GM19023 (cell line): ENCODE measurements at regions not wholly inside any gene's neighbourhood (a gene's known extent, or its start where the extent isn't known, plus 50 kb on each side); places are given as distances from the start of the nearest gene placed in this dataset.
"Not testable (repeated sequence)": the region's sequence is repeated elsewhere in the genome, so short reads cannot be mapped to it uniquely, and the experiment has no call there.

Experiments used
- ATAC-seq: cut with Tn5 transposase; IDR thresholded peaks from one replicate; pipeline ENCODE4 v1.9.1; 2021; ENCODE audit warnings: mild to moderate bottlenecking, moderate library complexity; ENCODE audit not compliant: unreplicated experiment

DNA sequence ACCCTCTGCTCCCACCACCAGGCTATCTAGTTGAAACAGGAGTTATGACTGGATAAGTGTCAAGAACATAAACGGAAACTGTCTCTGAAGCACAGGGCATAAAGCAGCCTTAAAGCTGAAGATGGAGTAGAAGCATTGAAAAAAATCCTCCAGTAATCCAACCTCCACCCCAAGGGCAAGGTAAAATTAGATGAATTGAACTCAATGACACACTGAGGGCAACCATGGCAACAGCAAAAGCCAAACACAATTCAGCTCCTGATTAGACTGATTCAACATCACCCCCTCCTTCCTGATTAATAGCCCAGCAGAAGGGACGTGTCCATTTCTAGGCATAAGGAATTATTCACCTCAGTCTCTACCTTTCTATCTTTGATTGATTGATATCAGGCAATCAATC lies 183.2 kb upstream of the MAP3K1 start:
- no peak for ATAC-seq

- no peak for ATAC-seq
Observed at GRCh38 chr5:56631719-56632118, 183.6 kb upstream of the MAP3K1 start.

DNA sequence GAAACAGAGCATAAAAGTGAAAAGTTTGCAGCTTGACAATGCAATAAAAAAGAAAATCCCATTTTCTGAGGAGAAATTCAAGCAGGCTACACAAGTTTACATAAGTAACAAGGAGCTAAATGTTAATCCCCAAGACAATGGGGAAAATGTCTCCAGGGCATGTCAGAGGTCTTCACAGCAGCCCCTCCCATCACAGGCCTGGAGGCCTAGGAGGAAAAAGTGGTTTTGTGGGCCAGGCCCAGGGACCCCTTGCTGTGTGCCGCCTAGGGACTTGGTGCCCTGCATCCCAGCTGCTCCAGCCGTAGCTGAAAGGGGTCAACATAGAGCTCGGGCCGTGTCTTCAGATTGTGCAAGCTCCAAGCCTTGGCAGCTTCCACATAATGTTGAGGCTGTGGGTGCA lies 186.7 kb upstream of the MAP3K1 start:
- not testable (repeated sequence) for ATAC-seq

DNA sequence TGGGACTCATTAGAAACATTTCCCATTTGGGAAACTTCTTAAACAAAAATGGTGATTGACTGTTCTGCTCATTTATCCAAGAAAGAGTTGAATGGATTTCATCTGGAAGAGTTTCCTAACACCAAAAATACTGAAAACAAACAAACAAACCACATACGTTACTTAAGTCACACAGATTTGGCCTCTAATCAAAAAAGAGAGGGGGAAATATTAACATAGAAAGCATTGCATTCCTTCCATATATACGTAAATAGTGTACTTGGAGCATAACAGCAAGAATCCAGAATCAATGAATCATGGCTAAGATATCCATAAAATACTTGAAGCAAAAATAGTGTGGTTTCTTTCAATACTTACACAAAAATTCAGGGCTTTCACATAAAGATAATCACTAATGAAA lies 189.8 kb upstream of the MAP3K1 start:
- no peak for ATAC-seq

GRCh38 chr5:56624751-56625150 lies 190.6 kb upstream of the MAP3K1 start:
- ATAC-seq: no peak

DNA sequence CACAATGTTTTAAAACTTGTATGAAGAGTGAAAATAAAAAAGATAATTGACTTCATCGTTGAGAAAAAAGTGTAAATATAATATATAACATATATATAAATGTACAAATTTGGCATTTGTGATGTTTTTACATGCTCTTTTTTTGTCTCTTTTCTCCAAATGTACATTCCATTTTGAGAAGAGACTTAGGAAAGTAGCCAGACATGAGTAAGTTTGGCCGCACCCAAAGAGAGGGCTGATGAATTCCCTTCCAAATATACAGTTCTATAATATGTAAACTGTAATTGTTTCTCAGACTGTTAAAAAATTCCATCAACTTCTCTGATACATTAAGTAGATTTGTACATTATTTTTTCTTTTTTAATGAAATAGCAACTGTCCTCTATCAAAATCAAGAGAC lies 193.2 kb upstream of the MAP3K1 start:
- no peak for ATAC-seq

DNA sequence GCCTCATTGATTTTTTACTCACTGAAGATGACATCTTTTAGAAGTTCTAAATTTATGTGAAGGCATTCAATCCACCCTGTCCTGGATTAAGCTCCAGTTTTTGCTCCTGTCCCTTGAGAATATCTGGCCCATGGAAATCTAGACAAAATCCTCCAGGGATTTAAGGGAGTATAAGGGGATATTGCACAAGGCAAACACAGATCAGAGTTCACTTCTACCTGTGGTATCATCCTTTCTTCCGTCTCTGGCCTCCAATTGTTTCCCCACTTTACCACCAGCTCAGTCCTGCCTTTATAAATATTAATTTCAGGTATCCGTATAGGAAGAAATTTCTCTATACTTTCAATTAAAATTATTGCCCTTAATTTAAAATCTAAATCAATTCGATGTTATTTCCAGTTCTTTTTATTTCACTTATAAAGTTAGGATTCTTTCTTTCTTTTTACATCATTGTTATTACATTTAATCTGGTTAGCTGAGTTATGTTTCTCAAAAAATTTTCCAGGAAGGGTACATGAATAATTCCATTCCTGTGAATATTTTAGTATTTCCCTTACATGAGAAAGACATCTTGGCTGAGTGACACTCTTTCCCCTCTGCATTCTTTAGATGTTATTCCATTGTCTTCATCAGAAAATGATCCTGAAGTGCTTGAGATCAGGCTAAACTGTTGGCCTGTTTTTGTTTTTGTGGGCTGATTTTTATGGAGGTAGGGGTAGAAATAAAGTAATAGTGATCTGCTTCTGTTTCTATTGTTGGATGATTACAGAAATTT lies 194.3 kb upstream of the MAP3K1 start:
- no peak for ATAC-seq

DNA sequence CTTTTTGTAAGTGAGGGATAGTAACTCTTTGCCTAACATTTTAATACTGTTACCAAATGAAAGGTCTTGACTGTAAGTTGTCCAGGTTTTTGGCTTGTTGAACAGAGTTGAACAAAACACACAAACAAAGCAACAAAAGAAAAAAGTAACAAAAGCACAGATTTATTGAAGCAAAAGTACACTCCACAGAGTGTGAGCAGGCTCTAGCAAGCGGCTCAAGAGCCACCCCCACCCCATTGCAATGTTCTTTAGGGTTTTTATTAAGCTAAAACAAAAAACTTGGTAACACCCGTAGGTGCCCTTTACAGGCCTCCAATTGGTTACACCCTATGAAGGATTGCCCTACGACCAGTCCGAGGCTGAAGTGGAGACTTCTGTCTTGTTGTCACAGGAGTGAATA lies 197.4 kb upstream of the MAP3K1 start:
- ATAC-seq: no peak

GRCh38 chr5:56616454-56617160 lies 198.7 kb upstream of the MAP3K1 start:
- ATAC-seq: no peak

DNA sequence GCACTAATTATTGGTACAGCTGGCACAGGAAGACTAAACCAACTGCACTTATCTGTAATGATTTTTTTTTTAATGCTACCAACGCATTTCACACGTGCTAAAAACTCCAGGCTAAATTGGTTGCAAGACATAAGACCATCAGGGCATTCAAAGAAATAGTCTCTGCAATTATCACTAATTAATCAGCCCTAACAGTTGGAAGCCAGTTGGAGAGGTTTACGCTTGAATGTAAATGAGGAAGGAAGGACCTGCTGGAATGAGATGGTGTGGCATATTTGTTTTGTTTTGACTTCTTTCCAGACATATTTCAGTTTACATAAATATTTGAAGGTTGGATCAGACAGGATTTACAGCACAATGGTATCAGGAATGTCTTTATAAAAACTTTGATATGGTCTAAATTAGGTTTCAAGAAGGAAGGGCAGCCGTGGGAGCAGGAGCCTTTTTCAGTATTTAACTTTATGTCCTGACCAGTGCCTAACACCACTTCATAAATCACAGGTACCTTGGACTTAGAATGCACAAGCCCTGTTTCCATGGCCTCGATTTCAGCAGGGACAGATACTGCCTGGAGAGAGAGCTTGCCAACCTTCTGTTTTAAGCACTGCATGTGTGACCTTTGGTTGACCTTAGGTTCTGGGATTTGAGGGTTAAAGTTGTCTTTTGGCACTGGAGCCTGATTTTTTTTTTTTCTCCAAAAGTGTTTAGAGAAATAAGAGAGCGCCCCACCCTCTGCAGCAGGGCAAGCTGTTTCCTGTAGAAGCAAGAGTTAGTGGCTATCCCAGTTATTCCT lies 199.8 kb upstream of the MAP3K1 start:
- ATAC-seq: no peak

DNA sequence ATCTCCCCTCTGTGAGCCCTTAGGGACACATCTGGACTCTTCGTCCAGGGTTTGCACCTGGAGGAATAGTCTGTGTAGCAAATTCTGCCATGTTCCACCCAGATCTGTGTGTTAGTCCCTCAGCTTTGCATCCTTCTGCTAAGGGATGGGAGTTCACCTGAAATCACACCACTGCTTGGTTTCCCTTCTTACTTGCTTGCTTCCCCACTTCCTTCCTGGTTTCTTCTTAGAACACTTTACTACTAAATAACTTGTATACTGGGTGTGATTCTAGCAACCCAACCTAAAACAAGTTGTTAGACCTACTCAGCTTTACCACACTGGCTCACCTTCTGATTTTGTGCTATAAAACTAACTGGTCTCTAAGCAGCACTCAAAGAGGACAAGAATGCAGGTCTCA lies 202.6 kb upstream of the MAP3K1 start:
- no peak for ATAC-seq

DNA sequence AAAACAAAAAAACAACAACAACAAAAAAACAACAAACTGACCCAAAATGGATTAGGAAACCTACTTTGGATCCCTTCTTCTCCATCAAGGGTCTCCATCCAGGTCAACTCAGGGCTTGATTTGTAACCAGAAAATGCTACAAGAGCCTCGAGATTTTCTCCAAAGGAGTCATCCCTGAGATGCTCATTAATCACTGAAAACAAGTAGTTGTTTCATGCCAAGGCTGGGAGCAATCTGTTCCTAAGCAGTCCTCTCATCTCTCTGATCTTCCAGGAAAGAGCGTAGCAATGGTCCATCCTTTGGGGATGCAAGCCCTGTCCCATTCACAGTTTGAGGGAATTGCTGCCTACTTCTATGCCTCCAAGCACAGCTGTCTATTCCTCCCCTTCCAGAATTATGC lies 203.0 kb upstream of the MAP3K1 start:
- no peak for ATAC-seq

- ATAC-seq: no peak
Observed at GRCh38 chr5:56610093-56610698, 205.2 kb upstream of the MAP3K1 start.

GRCh38 chr5:56608217-56608925 lies 207.0 kb upstream of the MAP3K1 start:
- ATAC-seq: no peak

DNA sequence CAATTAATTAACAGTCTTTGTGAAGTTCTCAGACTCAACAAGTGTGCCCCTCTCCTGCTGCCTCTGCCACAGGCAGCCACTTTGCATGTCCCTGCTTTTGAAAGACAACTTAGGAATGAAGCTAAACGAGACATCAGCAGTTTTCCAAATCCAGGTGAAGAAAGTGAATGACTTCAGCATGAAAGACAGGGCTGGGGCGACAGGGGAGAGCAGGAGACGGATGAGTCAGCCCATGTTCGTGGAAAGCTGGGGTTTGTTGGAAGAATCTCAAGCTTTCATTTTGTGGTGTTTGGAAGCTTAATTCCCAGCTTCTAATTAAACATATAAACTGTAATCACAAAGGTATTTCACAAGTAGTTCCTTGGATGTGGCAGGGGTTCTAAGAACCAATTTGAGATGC lies 207.8 kb upstream of the MAP3K1 start:
- no peak for ATAC-seq

GRCh38 chr5:56607074-56607473 lies 208.3 kb upstream of the MAP3K1 start:
- ATAC-seq: no peak

- no peak for ATAC-seq
Observed at GRCh38 chr5:56606192-56606591, 209.2 kb upstream of the MAP3K1 start.

DNA sequence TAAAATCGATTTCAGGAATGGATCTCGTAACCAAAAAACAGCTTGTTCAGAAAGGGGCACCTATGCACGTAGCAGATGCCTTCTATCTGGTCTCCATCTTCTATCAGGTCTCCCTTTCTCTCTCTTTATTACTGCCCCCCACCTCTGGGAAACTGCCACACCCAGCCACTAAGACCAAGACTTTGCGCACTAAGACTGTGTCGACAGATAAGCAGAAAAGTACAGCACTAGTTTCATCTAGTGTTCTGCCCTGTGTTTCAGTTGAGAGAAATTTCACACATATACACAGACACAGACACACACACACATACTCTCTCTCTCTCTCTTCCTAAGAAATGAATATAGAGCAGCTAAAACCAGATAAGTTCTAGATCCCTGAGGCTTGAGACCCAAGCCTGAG lies 210.1 kb upstream of the MAP3K1 start:
- no peak for ATAC-seq

DNA sequence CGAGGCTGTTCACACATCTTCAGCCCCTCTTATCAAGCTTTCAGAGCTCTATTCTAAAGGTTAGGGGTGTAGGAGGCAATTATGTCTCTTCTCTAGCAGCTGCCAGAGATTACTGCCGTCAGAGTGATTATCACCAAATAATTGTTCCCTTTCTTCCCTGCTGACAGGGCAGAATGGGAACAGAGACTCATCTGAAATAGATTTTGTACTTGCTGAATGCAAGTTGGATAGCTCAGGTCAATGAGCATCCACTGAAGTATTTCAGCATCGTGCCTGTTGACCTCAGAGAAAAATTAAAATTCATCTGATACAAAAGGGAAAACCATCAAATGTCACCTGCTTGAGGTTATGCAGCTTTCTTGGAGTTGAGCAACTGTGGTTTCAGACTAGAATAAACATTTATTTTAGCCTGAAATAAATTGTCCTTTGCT lies 213.7 kb upstream of the MAP3K1 start:
- ATAC-seq: no peak

- no peak for ATAC-seq
Observed at GRCh38 chr5:56598941-56599340, 216.4 kb upstream of the MAP3K1 start.

DNA sequence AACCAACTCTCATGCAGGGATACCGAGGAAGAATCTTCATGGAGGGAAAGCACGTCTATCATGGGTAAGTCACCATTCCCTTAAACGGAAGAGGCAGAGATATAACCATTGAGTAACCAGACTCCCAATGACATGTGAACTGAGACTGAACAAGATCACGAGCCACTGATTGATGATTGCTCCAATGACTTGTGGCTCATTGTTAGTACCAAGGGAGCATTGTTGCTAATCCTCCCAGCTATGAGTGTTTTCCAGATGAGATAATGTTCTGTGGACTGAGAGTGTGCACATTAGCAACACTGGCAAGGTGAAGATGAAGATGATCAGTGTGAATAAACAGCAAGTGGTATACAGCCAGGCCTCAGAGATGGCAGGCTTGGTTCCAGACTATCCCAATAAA lies 219.2 kb upstream of the MAP3K1 start:
- ATAC-seq: no peak
